PC-9 (cell line): ENCODE measurements at regions not wholly inside any gene's neighbourhood (a gene's known extent, or its start where the extent isn't known, plus 50 kb on each side); places are given as distances from the start of the nearest gene placed in this dataset.

Source experiments
- BruUV-seq: library from RNA; stranded (reverse); fragments of 400-500 nt; replicated peaks from 2 replicates; lab custom pipeline; 2021; lab: Mats Ljungman, UMichigan
- CTCF ChIA-PET: fragments of 300-600 bp; sonication (Branson Sonifier 250); formaldehyde crosslinking; loops from one replicate; lab custom pipeline; 2022; ENCODE audit warnings: antibody characterized with exemption; lab: Charles Lee
- POLR2A ChIA-PET: fragments of 300-600 bp; sonication (Branson Sonifier 250); formaldehyde crosslinking; loops from one replicate; lab custom pipeline; 2022; ENCODE audit warnings: antibody characterized with exemption; ENCODE audit not compliant: unreplicated experiment; lab: Charles Lee
- DNase-seq, 2 experiments: peaks; one replicate each; pipeline versions ENCODE4 v3.0.0 to v3.0.0-alpha.2; 2015 to 2022; ENCODE audit warnings: mixed read lengths in 1 of 2
- H2AFZ ChIP-seq: fragments of 200-600 bp; sonication (generic); 2 replicates; pipeline ENCODE4 v1.8.1; 2017; ENCODE audit warnings: antibody characterized with exemption
- H3F3A ChIP-seq: fragments of 200-600 bp; sonication (generic); 2 replicates; pipeline ENCODE4 v1.8.1; 2017; ENCODE audit warnings: antibody characterized with exemption, mild to moderate bottlenecking, low read depth; ENCODE audit not compliant: insufficient read depth
- H3K27ac ChIP-seq: fragments of 200-600 bp; sonication (generic); 2 replicates; pipeline ENCODE4 v1.6.1; 2016; ENCODE audit warnings: mixed run types
- H3K27me3 ChIP-seq: fragments of 200-600 bp; sonication (generic); 2 replicates; pipeline ENCODE4 v1.6.1; 2016; ENCODE audit warnings: low read depth, mixed run types; ENCODE audit not compliant: insufficient read depth
- H3K36me3 ChIP-seq: fragments of 200-600 bp; sonication (generic); 2 replicates; pipeline ENCODE4 v1.6.1; 2016; ENCODE audit warnings: low read depth, mixed run types
- H3K4me1 ChIP-seq: fragments of 200-600 bp; sonication (generic); replicated peaks from 2 replicates; pipeline ENCODE4 v1.6.1; 2016; ENCODE audit warnings: mixed run types; ENCODE audit not compliant: insufficient read depth
- H3K4me2 ChIP-seq: fragments of 200-600 bp; sonication (generic); 2 replicates; pipeline ENCODE4 v1.6.1; 2017; ENCODE audit warnings: mixed run types
- H3K4me3 ChIP-seq: fragments of 200-600 bp; sonication (generic); 2 replicates; pipeline ENCODE4 v1.6.1; 2016; ENCODE audit warnings: mixed run types
- H3K79me2 ChIP-seq: fragments of 200-600 bp; sonication (generic); 2 replicates; pipeline ENCODE4 v1.6.1; 2017; ENCODE audit warnings: low read depth, mixed run types
- H3K9me2 ChIP-seq: fragments of 200-600 bp; sonication (generic); 2 replicates; pipeline ENCODE4 v1.8.1; 2017; ENCODE audit warnings: mild to moderate bottlenecking; ENCODE audit not compliant: insufficient read depth
- H3K9me3 ChIP-seq: fragments of 200-600 bp; sonication (generic); 2 replicates; pipeline ENCODE4 v1.8.1; 2016; ENCODE audit warnings: low read depth; ENCODE audit not compliant: insufficient read depth
- H4K20me1 ChIP-seq: fragments of 200-600 bp; sonication (generic); 2 replicates; pipeline ENCODE4 v1.8.1; 2017; ENCODE audit not compliant: insufficient read depth
- EZH2 ChIP-seq: fragments of 200-600 bp; sonication (generic); IDR thresholded peaks from 2 replicates; pipeline ENCODE4 v1.8.0; 2017; ENCODE audit warnings: antibody characterized with exemption, low read depth
- intact Hi-C: fragments of 100-400 bp; cut with micrococcal nuclease; formaldehyde crosslinking; loops from one replicate; pipeline ENCODE4 v1.10.0; 2022; ENCODE audit not compliant: unreplicated experiment
- TF ChIP-seq, protein P1 (sequence below): fragments of 200-600 bp; sonication (generic); conservative IDR thresholded peaks from 2 replicates; pipeline ENCODE4 v1.6.1; 2017; ENCODE audit warnings: mixed run types, antibody characterized with exemption, mild to moderate bottlenecking, moderate library complexity

DNA sequence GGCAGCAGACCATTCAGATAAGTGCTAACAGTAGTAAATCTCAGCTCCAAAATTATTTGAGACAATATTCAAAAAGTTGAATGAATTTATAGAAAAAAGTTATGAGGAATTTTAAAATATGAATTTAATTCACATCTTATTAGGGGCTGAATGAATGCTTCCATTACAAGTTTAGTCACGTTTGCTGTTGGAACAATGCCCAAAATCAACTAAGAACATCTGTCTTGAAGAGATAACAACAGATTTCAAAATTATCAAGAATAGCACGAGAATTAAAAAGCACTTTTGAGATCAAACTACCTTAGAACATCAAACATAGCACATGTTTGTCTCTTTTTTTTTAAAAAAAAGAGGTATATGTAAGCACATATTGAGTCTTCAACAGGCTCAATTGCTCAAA, 115.4 kb upstream of the PPFIA2 start:
- POLR2A ChIA-PET, result no interaction called here
- intact Hi-C loops, result no loop called here
- no peaks in the 10 kb centered on the region for H3K36me3 ChIP-seq
- H3K79me2 ChIP-seq, result no peaks in the 10 kb centered on the region
- CTCF ChIA-PET, result no interaction called here
- no peaks in the 10 kb centered on the region for H3F3A ChIP-seq
- no peak overlapping the region for H3K4me2 ChIP-seq
- no peak overlapping the region for H3K27ac ChIP-seq
- H4K20me1 ChIP-seq, result no peaks in the 10 kb centered on the region
- H3K27me3 ChIP-seq, result no peaks in the 10 kb centered on the region
- DNase-seq, result no peak
- H3K9me2 ChIP-seq, result no peaks in the 10 kb centered on the region; the same call in 1 of the 2 replicates
- H3K4me1 ChIP-seq, result no peaks in the 10 kb centered on the region
- no peak overlapping the region for H2AFZ ChIP-seq
- BruUV-seq, result no TSS peak
- H3K9me3 ChIP-seq, result no peaks in the 10 kb centered on the region
- H3K4me3 ChIP-seq, result no peak overlapping the region
- TF ChIP-seq, protein P1, sequence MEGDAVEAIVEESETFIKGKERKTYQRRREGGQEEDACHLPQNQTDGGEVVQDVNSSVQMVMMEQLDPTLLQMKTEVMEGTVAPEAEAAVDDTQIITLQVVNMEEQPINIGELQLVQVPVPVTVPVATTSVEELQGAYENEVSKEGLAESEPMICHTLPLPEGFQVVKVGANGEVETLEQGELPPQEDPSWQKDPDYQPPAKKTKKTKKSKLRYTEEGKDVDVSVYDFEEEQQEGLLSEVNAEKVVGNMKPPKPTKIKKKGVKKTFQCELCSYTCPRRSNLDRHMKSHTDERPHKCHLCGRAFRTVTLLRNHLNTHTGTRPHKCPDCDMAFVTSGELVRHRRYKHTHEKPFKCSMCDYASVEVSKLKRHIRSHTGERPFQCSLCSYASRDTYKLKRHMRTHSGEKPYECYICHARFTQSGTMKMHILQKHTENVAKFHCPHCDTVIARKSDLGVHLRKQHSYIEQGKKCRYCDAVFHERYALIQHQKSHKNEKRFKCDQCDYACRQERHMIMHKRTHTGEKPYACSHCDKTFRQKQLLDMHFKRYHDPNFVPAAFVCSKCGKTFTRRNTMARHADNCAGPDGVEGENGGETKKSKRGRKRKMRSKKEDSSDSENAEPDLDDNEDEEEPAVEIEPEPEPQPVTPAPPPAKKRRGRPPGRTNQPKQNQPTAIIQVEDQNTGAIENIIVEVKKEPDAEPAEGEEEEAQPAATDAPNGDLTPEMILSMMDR, result no peak
- TF ChIP-seq EZH2, result no peak

DNA sequence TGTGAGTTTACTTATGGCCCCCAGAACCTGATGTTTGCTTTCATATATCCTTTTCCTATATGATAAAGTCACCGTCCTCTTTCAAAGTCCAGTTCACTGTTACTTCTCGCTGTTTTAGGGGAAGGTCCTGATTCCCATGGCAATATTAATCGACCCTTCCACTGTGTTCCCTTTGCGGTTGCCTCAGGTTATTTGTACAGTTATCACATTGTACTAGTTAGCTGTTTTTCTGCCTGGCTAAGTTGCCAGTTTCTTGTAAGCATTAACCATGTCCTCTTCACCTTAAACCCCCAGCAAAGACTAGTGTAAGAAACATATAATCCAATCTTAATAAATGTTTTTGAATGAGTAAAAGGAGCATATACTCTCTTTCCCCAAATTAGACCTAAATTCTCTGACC, 115.0 kb upstream of the PPFIA2 start:
- Histone ChIP-seq H3K79me2 (no peaks in the 10 kb centered on the region), H3K4me3 (no peak overlapping the region), H3K9me3 (no peaks in the 10 kb centered on the region), H2AFZ (no peak overlapping the region), H3K36me3 (no peaks in the 10 kb centered on the region), H3K4me1 (no peaks in the 10 kb centered on the region), H4K20me1 (no peaks in the 10 kb centered on the region), H3K9me2 (no peaks in the 10 kb centered on the region; the same call in 1 of the 2 replicates), H3F3A (no peaks in the 10 kb centered on the region), H3K4me2 (no peak overlapping the region), H3K27me3 (no peaks in the 10 kb centered on the region), H3K27ac (no peak overlapping the region)
- DNase-seq, result no peak
- CTCF ChIA-PET, result no interaction called here
- TF ChIP-seq, protein P1, result no peak
- TF ChIP-seq EZH2, result no peak
- intact Hi-C loops, result no loop called here
- no TSS peak for BruUV-seq
- POLR2A ChIA-PET, result no interaction called here

DNA sequence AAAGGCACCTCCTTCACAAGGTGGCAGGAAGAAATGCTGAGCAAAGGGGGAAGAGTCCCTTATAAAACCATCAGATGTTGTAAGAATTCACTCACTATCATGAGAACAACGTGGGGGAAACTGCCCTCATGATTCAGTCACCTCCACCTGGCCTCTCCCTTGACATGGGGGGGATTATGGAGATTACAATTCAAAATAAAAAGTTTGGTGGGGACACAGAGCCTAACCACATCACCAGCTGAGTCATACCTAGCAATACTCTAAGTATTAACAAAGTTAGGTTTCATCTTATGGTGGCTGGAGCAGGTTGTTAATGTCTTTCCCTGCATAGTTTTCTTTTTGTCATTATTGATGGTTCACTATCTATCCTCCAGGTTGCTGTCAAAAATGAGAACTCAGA, 113.2 kb upstream of the PPFIA2 start:
- 0 out of 2 replicates have a peak overlapping the region, but pooled peaks have one; percentile 28 for H2AFZ ChIP-seq
- no peak for TF ChIP-seq EZH2
- TF ChIP-seq, protein P1, result no peak
- intact Hi-C loops, result no loop called here
- POLR2A ChIA-PET, result no interaction called here
- no peak overlapping the region for H3K27ac ChIP-seq
- no peak overlapping the region for H3K4me2 ChIP-seq
- no peaks in the 10 kb centered on the region for H3K9me2 ChIP-seq
- H3K9me3 ChIP-seq, result no peaks in the 10 kb centered on the region
- no peaks in the 10 kb centered on the region for H4K20me1 ChIP-seq
- H3K27me3 ChIP-seq, result no peaks in the 10 kb centered on the region
- no peaks in the 10 kb centered on the region for H3K79me2 ChIP-seq
- H3K4me1 ChIP-seq, result no peaks in the 10 kb centered on the region
- no peaks in the 10 kb centered on the region for H3K36me3 ChIP-seq
- BruUV-seq, result no TSS peak
- H3K4me3 ChIP-seq, result no peak overlapping the region
- no peak for DNase-seq
- no peaks in the 10 kb centered on the region for H3F3A ChIP-seq
- CTCF ChIA-PET, result no interaction called here
